GM12864 (cell line): ENCODE measurements at regions not wholly inside any gene's neighbourhood (a gene's known extent, or its start where the extent isn't known, plus 50 kb on each side); places are given as distances from the start of the nearest gene placed in this dataset.

Source experiments
- DNase-seq: peaks from one replicate; pipeline ENCODE4 v3.0.0-alpha.2; 2011; ENCODE audit warnings: low read depth
- H3K4me3 ChIP-seq: 2 replicates; pipeline ENCODE4 v1.5.1; 2011; ENCODE audit warnings: mild to moderate bottlenecking, low read depth, low read length, control low read depth
- CTCF ChIP-seq: IDR thresholded peaks from 2 replicates; pipeline ENCODE4 v1.5.1; 2011; ENCODE audit warnings: low read depth, mild to moderate bottlenecking, moderate library complexity, low read length, control low read depth, inconsistent platforms; ENCODE audit errors: missing control alignments

- no peak overlapping the region for H3K4me3 ChIP-seq
- no peak for DNase-seq
- no peak for TF ChIP-seq CTCF
These were observed 84.8 kb upstream of the ALDH1A1 start for GRCh38 chr9:73037613-73038012.

GRCh38 chr9:73034962-73035361, 82.1 kb upstream of the ALDH1A1 start:
- no peak overlapping the region for H3K4me3 ChIP-seq
- no peak for DNase-seq
- no peak for TF ChIP-seq CTCF

- DNase-seq, result no peak
- TF ChIP-seq CTCF, result no peak
- H3K4me3 ChIP-seq, result no peak overlapping the region
These were observed 78.5 kb upstream of the ALDH1A1 start for GRCh38 chr9:73031350-73031749.

- DNase-seq, result no peak
- no peak for TF ChIP-seq CTCF
- no peak overlapping the region for H3K4me3 ChIP-seq
These were observed 77.6 kb upstream of the ALDH1A1 start for GRCh38 chr9:73030370-73031030.

GRCh38 chr9:73029346-73029745, 76.5 kb upstream of the ALDH1A1 start:
- H3K4me3 ChIP-seq, result no peak overlapping the region
- no peak for TF ChIP-seq CTCF
- DNase-seq, result no peak

GRCh38 chr9:73026375-73026774, 73.5 kb upstream of the ALDH1A1 start:
- DNase-seq, result no peak
- no peak for TF ChIP-seq CTCF
- H3K4me3 ChIP-seq, result no peak overlapping the region

- no peak overlapping the region for H3K4me3 ChIP-seq
- no peak for TF ChIP-seq CTCF
- DNase-seq, result no peak
These were observed 71.8 kb upstream of the ALDH1A1 start for GRCh38 chr9:73024601-73025034.
